Natural killer cell (primary cell): ENCODE measurements at regions not wholly inside any gene's neighbourhood (a gene's known extent, or its start where the extent isn't known, plus 50 kb on each side); places are given as distances from the start of the nearest gene placed in this dataset.

Experiments
- ATAC-seq, 3 donors: fragments of 150-1000 bp in 2 of 3; fragments of 200-7000 bp in 1 of 3; cut with Tn5 transposase; 1 replicate in 1 of 3; 2 replicates in 2 of 3; pipeline ENCODE4 v1.10.0; 2021; ENCODE audit warnings: mild to moderate bottlenecking in 2 of 3, moderate library complexity in 2 of 3
- DNase-seq, 2 donors: peaks; one replicate each; pipeline versions ENCODE4 v3.0.0 to v3.0.0-alpha.2; 2013 to 2021; ENCODE audit warnings: mixed read lengths in 1 of 2
- H3K27ac ChIP-seq: one replicate; pipeline ENCODE4 v1.5.1; 2013; ENCODE audit warnings: mild to moderate bottlenecking, low read length
- H3K27me3 ChIP-seq: one replicate; pipeline ENCODE4 v1.6.1; 2013; ENCODE audit warnings: low read length; ENCODE audit not compliant: control insufficient read depth, insufficient read depth
- H3K36me3 ChIP-seq: one replicate; pipeline ENCODE4 v1.6.1; 2013; ENCODE audit warnings: low read length; ENCODE audit not compliant: control insufficient read depth, insufficient read depth
- H3K4me1 ChIP-seq: one replicate; pipeline ENCODE4 v1.6.1; 2013; ENCODE audit warnings: low read length; ENCODE audit not compliant: control insufficient read depth, insufficient read depth
- H3K4me3 ChIP-seq: one replicate; pipeline ENCODE4 v1.5.1; 2013; ENCODE audit warnings: low read length
- H3K9me3 ChIP-seq: one replicate; pipeline ENCODE4 v1.6.1; 2013; ENCODE audit warnings: low read length; ENCODE audit not compliant: control insufficient read depth, insufficient read depth
- H3K27ac Mint-ChIP-seq, 2 donors: one replicate each; pipeline ENCODE4 v1.8.0; 2022; ENCODE audit warnings: mild to moderate bottlenecking in 2 of 2, mixed read lengths in 2 of 2, moderate library complexity in 1 of 2
- H3K27me3 Mint-ChIP-seq, 2 donors: one replicate each; pipeline ENCODE4 v1.8.0; 2022; ENCODE audit warnings: low read depth in 2 of 2, mixed read lengths in 2 of 2
- H3K36me3 Mint-ChIP-seq: one replicate; pipeline ENCODE4 v1.8.0; 2022; ENCODE audit warnings: mixed read lengths
- H3K4me1 Mint-ChIP-seq, 2 donors: one replicate each; pipeline ENCODE4 v1.8.0; 2022; ENCODE audit warnings: mixed read lengths in 2 of 2
- H3K4me3 Mint-ChIP-seq: one replicate; pipeline ENCODE4 v1.8.0; 2022; ENCODE audit warnings: mild to moderate bottlenecking, moderate library complexity, mixed read lengths
- H3K9me3 Mint-ChIP-seq, 2 donors: one replicate each; pipeline ENCODE4 v1.8.0; 2022; ENCODE audit warnings: mixed read lengths in 2 of 2
- WGBS: methylation state at CpG from one replicate; pipeline ENCODE4 v1.1.7; 2013; ENCODE audit warnings: missing lambda C conversion rate; ENCODE audit not compliant: insufficient coverage; 5-methylcytosine and 5-hydroxymethylcytosine counted together
- intact Hi-C: fragments of 100-400 bp; cut with micrococcal nuclease; formaldehyde crosslinking; loops from one replicate; pipeline ENCODE4 v1.14.2; 2022
- TF ChIP-seq, protein P1 (sequence below): fragments of 200-600 bp; IDR thresholded peaks from one replicate; pipeline ENCODE4 v1.8.0; 2022; ENCODE audit warnings: antibody characterized with exemption

- H3K36me3 ChIP-seq = no peaks in the 10 kb centered on the region
- DNase-seq = no peak
- H3K27ac ChIP-seq = no peak overlapping the region
- WGBS = 96% methylated on average over 1 of the region's 1 CpG
- TF ChIP-seq, protein P1, sequence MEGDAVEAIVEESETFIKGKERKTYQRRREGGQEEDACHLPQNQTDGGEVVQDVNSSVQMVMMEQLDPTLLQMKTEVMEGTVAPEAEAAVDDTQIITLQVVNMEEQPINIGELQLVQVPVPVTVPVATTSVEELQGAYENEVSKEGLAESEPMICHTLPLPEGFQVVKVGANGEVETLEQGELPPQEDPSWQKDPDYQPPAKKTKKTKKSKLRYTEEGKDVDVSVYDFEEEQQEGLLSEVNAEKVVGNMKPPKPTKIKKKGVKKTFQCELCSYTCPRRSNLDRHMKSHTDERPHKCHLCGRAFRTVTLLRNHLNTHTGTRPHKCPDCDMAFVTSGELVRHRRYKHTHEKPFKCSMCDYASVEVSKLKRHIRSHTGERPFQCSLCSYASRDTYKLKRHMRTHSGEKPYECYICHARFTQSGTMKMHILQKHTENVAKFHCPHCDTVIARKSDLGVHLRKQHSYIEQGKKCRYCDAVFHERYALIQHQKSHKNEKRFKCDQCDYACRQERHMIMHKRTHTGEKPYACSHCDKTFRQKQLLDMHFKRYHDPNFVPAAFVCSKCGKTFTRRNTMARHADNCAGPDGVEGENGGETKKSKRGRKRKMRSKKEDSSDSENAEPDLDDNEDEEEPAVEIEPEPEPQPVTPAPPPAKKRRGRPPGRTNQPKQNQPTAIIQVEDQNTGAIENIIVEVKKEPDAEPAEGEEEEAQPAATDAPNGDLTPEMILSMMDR = no peak
- H3K4me3 Mint-ChIP-seq = no peak overlapping the region
- no peaks in the 10 kb centered on the region for H3K27me3 ChIP-seq
- H3K9me3 ChIP-seq = no peaks in the 10 kb centered on the region
- no peak for ATAC-seq
- intact Hi-C loops = no loop called here
- no peak overlapping the region for H3K27ac Mint-ChIP-seq
- H3K4me1 Mint-ChIP-seq = peaks cover 0 to 12% of the 10 kb centered on the region in 2 donors
- H3K4me3 ChIP-seq = no peak overlapping the region
- no peaks in the 10 kb centered on the region for H3K4me1 ChIP-seq
- peaks cover 13 to 26% of the 10 kb centered on the region in 2 donors for H3K27me3 Mint-ChIP-seq
- no peaks in the 10 kb centered on the region for H3K9me3 Mint-ChIP-seq
- H3K36me3 Mint-ChIP-seq = no peaks in the 10 kb centered on the region
Measured at GRCh38 chr14:75368333-75368732, 59.5 kb upstream of the JDP2 start.

DNA sequence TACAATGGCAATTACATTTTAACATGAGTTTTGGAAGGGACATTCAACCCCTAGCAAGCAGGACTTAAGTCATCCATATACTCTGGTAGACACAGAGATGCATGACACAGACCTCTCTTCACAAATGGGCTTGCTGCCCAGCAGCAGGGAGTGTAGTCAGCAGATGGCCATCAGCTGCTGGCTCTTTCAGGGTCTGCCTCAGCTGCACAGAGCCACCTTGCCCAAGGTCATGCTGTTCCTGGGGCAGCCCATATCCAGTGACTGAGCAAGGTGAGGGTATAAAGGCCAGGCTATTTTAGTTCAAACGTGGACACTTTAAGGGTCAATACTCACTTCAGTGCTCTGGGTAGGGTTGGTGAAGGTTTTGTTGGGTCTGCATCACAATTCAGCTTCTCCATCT lies 58.3 kb upstream of the JDP2 start:
- H3K4me3 ChIP-seq = no peak overlapping the region
- intact Hi-C loops = no loop called here
- DNase-seq = no peak

DNA sequence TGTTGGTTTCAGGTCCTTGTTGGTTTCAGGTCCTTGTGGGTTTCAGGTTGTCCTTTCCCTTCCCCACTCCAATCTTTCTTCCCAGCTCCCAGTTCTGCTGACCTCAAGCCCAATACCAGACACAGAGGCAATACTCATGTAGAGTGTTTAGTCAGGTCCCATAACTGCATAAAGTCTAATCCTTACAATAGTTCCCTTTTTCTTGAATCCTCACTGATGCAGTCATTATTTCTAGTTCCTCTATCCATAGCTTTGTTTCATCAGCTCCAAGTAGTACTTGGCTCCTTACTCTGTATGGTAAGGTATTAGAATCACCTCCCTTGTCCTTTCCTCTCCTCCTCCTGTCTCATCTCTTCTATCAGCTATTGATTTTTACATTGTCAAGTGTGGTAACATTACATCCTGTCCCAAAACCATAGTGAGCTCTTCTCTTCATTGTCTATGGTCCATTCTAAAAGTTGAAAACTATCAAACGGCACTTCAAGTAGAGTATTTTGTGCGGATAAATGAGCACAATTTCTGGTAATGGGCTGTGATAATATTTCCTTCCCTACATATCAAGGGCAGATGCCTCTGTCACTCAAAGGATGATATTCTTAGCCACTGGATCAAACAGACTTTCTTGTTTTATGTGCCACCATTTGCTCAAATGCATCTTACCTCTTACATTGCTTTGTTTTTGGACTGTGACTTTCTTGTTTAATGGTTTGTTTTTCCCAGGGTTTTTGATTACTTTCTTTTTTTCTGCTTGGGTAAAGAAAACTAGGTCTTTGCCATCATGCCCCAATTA lies 57.2 kb upstream of the JDP2 start:
- TF ChIP-seq, protein P1 = no peak
- Mint-ChIP-seq H3K27me3 (peaks cover 15 to 26% of the 10 kb centered on the region in 2 donors), H3K4me1 (peaks cover 0 to 1% of the 10 kb centered on the region in 2 donors), H3K4me3 (no peak overlapping the region), H3K36me3 (no peaks in the 10 kb centered on the region), H3K9me3 (no peaks in the 10 kb centered on the region), H3K27ac (no peak overlapping the region)
- H3K36me3 ChIP-seq = no peaks in the 10 kb centered on the region
- H3K9me3 ChIP-seq = no peaks in the 10 kb centered on the region
- no CpG with 5 or more reads among the region's 2 CpGs for WGBS
- intact Hi-C loops = no loop called here
- no peak overlapping the region for H3K27ac ChIP-seq
- H3K27me3 ChIP-seq = no peaks in the 10 kb centered on the region
- ATAC-seq (peak in 1 of 3 donors; percentile 44), DNase-seq (no peak)
- H3K4me3 ChIP-seq = no peak overlapping the region
- no peaks in the 10 kb centered on the region for H3K4me1 ChIP-seq

More for the DNA sequence above, 58.3 kb upstream of the JDP2 start:
- no peak overlapping the region for H3K27ac Mint-ChIP-seq
- peaks cover 0 to 7% of the 10 kb centered on the region in 2 donors for H3K4me1 Mint-ChIP-seq
- H3K27me3 Mint-ChIP-seq = peaks cover 12 to 26% of the 10 kb centered on the region in 2 donors
- no peaks in the 10 kb centered on the region for H3K36me3 Mint-ChIP-seq
- ATAC-seq = no peak
- TF ChIP-seq, protein P1 = no peak
- H3K4me3 Mint-ChIP-seq = no peak overlapping the region
- no peaks in the 10 kb centered on the region for H3K9me3 Mint-ChIP-seq
- H3K36me3 ChIP-seq = no peaks in the 10 kb centered on the region
- 100% methylated on average over 1 of the region's 1 CpG for WGBS
- no peaks in the 10 kb centered on the region for H3K27me3 ChIP-seq
- no peak overlapping the region for H3K27ac ChIP-seq
- H3K9me3 ChIP-seq = no peaks in the 10 kb centered on the region
- no peaks in the 10 kb centered on the region for H3K4me1 ChIP-seq

GRCh38 chr14:75371297-75371696 lies 56.5 kb upstream of the JDP2 start:
- 100% methylated on average over 2 of the region's 2 CpGs for WGBS
- TF ChIP-seq, protein P1 = no peak
- DNase-seq = no peak

More at GRCh38 chr14:75371297-75371696, 56.5 kb upstream of the JDP2 start:
- no peaks in the 10 kb centered on the region for H3K27me3 ChIP-seq
- no peaks in the 10 kb centered on the region for H3K9me3 ChIP-seq
- intact Hi-C loops = no loop called here
- no peak overlapping the region for H3K27ac ChIP-seq
- no peak overlapping the region for H3K4me3 ChIP-seq
- H3K27me3 Mint-ChIP-seq = peaks cover 15 to 26% of the 10 kb centered on the region in 2 donors
- no peaks in the 10 kb centered on the region for H3K36me3 Mint-ChIP-seq
- no peaks in the 10 kb centered on the region for H3K9me3 Mint-ChIP-seq
- no peaks in the 10 kb centered on the region for H3K36me3 ChIP-seq
- ATAC-seq = no peak
- no peaks in the 10 kb centered on the region for H3K4me1 ChIP-seq
- H3K27ac Mint-ChIP-seq = no peak overlapping the region
- H3K4me3 Mint-ChIP-seq = no peak overlapping the region
- H3K4me1 Mint-ChIP-seq = no peaks in the 10 kb centered on the region
